ENCODE measurements at regions not wholly inside any gene's neighbourhood (a gene's known extent, or its start where the extent isn't known, plus 50 kb on each side); places are given as distances from the start of the nearest gene placed in this dataset.

GRCh38 chr3:40827942-40828688 lies 303.4 kb downstream of the ZNF621 start:
- no peak for DNase-seq

GRCh38 chr3:40828741-40829415 lies 304.1 kb downstream of the ZNF621 start:
- DNase-seq: no peak

- no peak for DNase-seq
Measured at GRCh38 chr3:40829876-40830275, 305.1 kb downstream of the ZNF621 start.

GRCh38 chr3:40837300-40837699 lies 312.5 kb downstream of the ZNF621 start:
- no peak for DNase-seq

GRCh38 chr3:40841131-40841530 lies 316.4 kb downstream of the ZNF621 start:
- no peak for DNase-seq

GRCh38 chr3:40841570-40842109 lies 316.9 kb downstream of the ZNF621 start:
- DNase-seq: no peak

- no peak for DNase-seq
Measured at GRCh38 chr3:40842714-40843113, 318.0 kb downstream of the ZNF621 start.

- no peak for DNase-seq
Measured at GRCh38 chr3:40843208-40843624, 318.5 kb downstream of the ZNF621 start.

- no peak for DNase-seq
Measured at GRCh38 chr3:40843851-40844548, 319.2 kb downstream of the ZNF621 start.

GRCh38 chr3:40844896-40845295 lies 320.1 kb downstream of the ZNF621 start:
- DNase-seq: no peak

- no peak for DNase-seq
Measured at GRCh38 chr3:40845447-40845846, 320.7 kb downstream of the ZNF621 start.

GRCh38 chr3:40845916-40846315 lies 321.2 kb downstream of the ZNF621 start:
- no peak for DNase-seq

- DNase-seq: peak; percentile 13
Measured at GRCh38 chr3:40846451-40846850, 321.7 kb downstream of the ZNF621 start.

GRCh38 chr3:40847551-40847992 lies 322.8 kb downstream of the ZNF621 start:
- peak; percentile 24 for DNase-seq

- no peak for DNase-seq
Measured at GRCh38 chr3:40848421-40848820, 323.7 kb downstream of the ZNF621 start.

GRCh38 chr3:40850861-40851260 lies 326.1 kb downstream of the ZNF621 start:
- no peak for DNase-seq

- DNase-seq: no peak
Measured at GRCh38 chr3:40851836-40852235, 327.1 kb downstream of the ZNF621 start.

GRCh38 chr3:40852712-40853111 lies 328.0 kb downstream of the ZNF621 start:
- DNase-seq: no peak

- no peak for DNase-seq
Measured at GRCh38 chr3:40853474-40853873, 328.7 kb downstream of the ZNF621 start.

- DNase-seq: no peak
Measured at GRCh38 chr3:40855871-40856270, 331.1 kb downstream of the ZNF621 start.

GRCh38 chr3:40858364-40859115 lies 333.8 kb downstream of the ZNF621 start:
- peak; percentile 74 for DNase-seq

GRCh38 chr3:40862946-40863345 lies 336.4 kb upstream of the CTNNB1 start:
- no peak for DNase-seq
